SKM-1 (cell line): ENCODE measurements at regions not wholly inside any gene's neighbourhood (a gene's known extent, or its start where the extent isn't known, plus 50 kb on each side); places are given as distances from the start of the nearest gene placed in this dataset.
"Not testable (repeated sequence)": the region's sequence is repeated elsewhere in the genome, so short reads cannot be mapped to it uniquely, and the experiment has no call there.

Source experiments
- DNase-seq: peaks from one replicate; lab custom pipeline; 2025; ENCODE audit not compliant: unreplicated experiment; lab: John Stamatoyannopoulos, UW

GRCh38 chr1:200254602-200255001 lies 155.2 kb downstream of the ZNF281 start:
- DNase-seq: not testable (repeated sequence)

- no peak for DNase-seq
Measured at GRCh38 chr1:200253774-200254495, 155.9 kb downstream of the ZNF281 start.

- DNase-seq: no peak
Measured at GRCh38 chr1:200252531-200252930, 157.3 kb downstream of the ZNF281 start.

GRCh38 chr1:200250469-200250868 lies 159.4 kb downstream of the ZNF281 start:
- no peak for DNase-seq

GRCh38 chr1:200248541-200248940 lies 161.3 kb downstream of the ZNF281 start:
- DNase-seq: no peak

GRCh38 chr1:200247518-200247917 lies 162.3 kb downstream of the ZNF281 start:
- DNase-seq: no peak

- DNase-seq: no peak
Measured at GRCh38 chr1:200245473-200245872, 164.4 kb downstream of the ZNF281 start.

- no peak for DNase-seq
Measured at GRCh38 chr1:200243042-200243437, 166.8 kb downstream of the ZNF281 start.

GRCh38 chr1:200242110-200243041 lies 167.5 kb downstream of the ZNF281 start:
- no peak for DNase-seq

- DNase-seq: no peak
Measured at GRCh38 chr1:200240656-200241055, 169.2 kb downstream of the ZNF281 start.

GRCh38 chr1:200238311-200238710 lies 171.5 kb downstream of the ZNF281 start:
- no peak for DNase-seq

GRCh38 chr1:200237066-200237465 lies 172.8 kb downstream of the ZNF281 start:
- no peak for DNase-seq

- DNase-seq: no peak
Measured at GRCh38 chr1:200234938-200235337, 174.9 kb downstream of the ZNF281 start.

GRCh38 chr1:200233393-200233792 lies 176.4 kb downstream of the ZNF281 start:
- DNase-seq: no peak

- DNase-seq: no peak
Measured at GRCh38 chr1:200231787-200232231, 178.0 kb downstream of the ZNF281 start.

GRCh38 chr1:200230671-200231070 lies 179.2 kb downstream of the ZNF281 start:
- DNase-seq: no peak

- no peak for DNase-seq
Measured at GRCh38 chr1:200228486-200228885, 181.3 kb downstream of the ZNF281 start.

- DNase-seq: no peak
Measured at GRCh38 chr1:200228081-200228480, 181.8 kb downstream of the ZNF281 start.
